GM23338 (cell line): ENCODE measurements at regions not wholly inside any gene's neighbourhood (a gene's known extent, or its start where the extent isn't known, plus 50 kb on each side); places are given as distances from the start of the nearest gene placed in this dataset.

Source experiments
- CREB1 ChIP-seq: fragments of 250-450 bp; sonication (Bioruptor Pico); IDR thresholded peaks from 2 replicates; pipeline ENCODE4 v1.5.0; 2020; ENCODE audit warnings: low read depth, mild to moderate bottlenecking, moderate library complexity
- EZH2 ChIP-seq: fragments of 200-600 bp; sonication (generic); IDR thresholded peaks from one replicate; pipeline ENCODE4 v1.8.0; 2017; ENCODE audit warnings: antibody characterized with exemption, mild to moderate bottlenecking, low read depth; ENCODE audit not compliant: unreplicated experiment
- JUNB ChIP-seq: IDR thresholded peaks from one replicate; pipeline ENCODE4 v1.6.1; 2016; ENCODE audit warnings: antibody characterized with exemption; ENCODE audit not compliant: unreplicated experiment
- POLR2AphosphoS5 ChIP-seq: IDR thresholded peaks from 2 replicates; pipeline ENCODE4 v1.6.1; 2016; ENCODE audit warnings: antibody characterized with exemption, low read depth
- ZNF331 ChIP-seq: fragments of 250-450 bp; sonication (Bioruptor Pico); IDR thresholded peaks from 2 replicates; pipeline ENCODE4 v1.5.0; 2020; ENCODE audit warnings: low read depth, mild to moderate bottlenecking, moderate library complexity
- TF ChIP-seq, protein P1 (sequence below), 2 experiments: fragments of 200-600 bp in 1 of 2; sonication (generic) in 1 of 2; conservative IDR thresholded peaks; 2 replicates each; pipeline versions ENCODE4 v1.5.1 to v1.6.1; 2016 to 2017; ENCODE audit warnings: antibody characterized with exemption in 2 of 2, low read depth in 2 of 2, mild to moderate bottlenecking in 2 of 2, moderate library complexity in 1 of 2
- TF ChIP-seq, protein P2 (sequence below): IDR thresholded peaks from one replicate; pipeline ENCODE4 v1.6.1; 2018; ENCODE audit warnings: antibody characterized with exemption; ENCODE audit not compliant: unreplicated experiment
- TF ChIP-seq, protein P3 (sequence below): IDR thresholded peaks from 2 replicates; pipeline ENCODE4 v1.6.1; 2016; ENCODE audit warnings: antibody characterized with exemption

DNA sequence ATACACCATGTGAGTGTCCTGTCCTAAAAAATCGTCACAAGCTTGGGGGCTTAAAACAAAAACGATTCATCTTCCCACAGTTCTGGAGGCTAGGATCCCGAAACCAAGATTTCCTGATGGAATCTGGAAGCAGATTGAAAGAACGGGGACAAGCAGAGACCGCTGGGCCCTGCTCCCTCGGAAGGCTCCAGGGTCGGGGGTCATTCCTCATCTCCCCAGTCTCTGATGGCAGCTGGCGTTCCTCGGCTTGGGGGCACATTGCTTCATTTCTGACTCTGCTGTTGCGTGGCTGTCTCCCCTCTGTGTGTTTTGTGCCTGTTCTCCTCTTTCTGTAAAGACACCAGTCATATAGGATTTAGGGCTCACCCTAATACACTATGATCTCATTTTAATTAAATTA lies 114.2 kb upstream of the TMPRSS2 start:
- no peak for TF ChIP-seq EZH2
- TF ChIP-seq, protein P1, sequence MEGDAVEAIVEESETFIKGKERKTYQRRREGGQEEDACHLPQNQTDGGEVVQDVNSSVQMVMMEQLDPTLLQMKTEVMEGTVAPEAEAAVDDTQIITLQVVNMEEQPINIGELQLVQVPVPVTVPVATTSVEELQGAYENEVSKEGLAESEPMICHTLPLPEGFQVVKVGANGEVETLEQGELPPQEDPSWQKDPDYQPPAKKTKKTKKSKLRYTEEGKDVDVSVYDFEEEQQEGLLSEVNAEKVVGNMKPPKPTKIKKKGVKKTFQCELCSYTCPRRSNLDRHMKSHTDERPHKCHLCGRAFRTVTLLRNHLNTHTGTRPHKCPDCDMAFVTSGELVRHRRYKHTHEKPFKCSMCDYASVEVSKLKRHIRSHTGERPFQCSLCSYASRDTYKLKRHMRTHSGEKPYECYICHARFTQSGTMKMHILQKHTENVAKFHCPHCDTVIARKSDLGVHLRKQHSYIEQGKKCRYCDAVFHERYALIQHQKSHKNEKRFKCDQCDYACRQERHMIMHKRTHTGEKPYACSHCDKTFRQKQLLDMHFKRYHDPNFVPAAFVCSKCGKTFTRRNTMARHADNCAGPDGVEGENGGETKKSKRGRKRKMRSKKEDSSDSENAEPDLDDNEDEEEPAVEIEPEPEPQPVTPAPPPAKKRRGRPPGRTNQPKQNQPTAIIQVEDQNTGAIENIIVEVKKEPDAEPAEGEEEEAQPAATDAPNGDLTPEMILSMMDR (conservative IDR thresholded peaks at IDR 0.05; ENCODE audit: low read depth in 2 of 2): no peak
- no peak for TF ChIP-seq CREB1
- TF ChIP-seq, protein P2, sequence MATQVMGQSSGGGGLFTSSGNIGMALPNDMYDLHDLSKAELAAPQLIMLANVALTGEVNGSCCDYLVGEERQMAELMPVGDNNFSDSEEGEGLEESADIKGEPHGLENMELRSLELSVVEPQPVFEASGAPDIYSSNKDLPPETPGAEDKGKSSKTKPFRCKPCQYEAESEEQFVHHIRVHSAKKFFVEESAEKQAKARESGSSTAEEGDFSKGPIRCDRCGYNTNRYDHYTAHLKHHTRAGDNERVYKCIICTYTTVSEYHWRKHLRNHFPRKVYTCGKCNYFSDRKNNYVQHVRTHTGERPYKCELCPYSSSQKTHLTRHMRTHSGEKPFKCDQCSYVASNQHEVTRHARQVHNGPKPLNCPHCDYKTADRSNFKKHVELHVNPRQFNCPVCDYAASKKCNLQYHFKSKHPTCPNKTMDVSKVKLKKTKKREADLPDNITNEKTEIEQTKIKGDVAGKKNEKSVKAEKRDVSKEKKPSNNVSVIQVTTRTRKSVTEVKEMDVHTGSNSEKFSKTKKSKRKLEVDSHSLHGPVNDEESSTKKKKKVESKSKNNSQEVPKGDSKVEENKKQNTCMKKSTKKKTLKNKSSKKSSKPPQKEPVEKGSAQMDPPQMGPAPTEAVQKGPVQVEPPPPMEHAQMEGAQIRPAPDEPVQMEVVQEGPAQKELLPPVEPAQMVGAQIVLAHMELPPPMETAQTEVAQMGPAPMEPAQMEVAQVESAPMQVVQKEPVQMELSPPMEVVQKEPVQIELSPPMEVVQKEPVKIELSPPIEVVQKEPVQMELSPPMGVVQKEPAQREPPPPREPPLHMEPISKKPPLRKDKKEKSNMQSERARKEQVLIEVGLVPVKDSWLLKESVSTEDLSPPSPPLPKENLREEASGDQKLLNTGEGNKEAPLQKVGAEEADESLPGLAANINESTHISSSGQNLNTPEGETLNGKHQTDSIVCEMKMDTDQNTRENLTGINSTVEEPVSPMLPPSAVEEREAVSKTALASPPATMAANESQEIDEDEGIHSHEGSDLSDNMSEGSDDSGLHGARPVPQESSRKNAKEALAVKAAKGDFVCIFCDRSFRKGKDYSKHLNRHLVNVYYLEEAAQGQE: no peak
- TF ChIP-seq POLR2AphosphoS5: no peak
- no peak for TF ChIP-seq ZNF331 (CRISPR knock-in tag)
- TF ChIP-seq, protein P3, sequence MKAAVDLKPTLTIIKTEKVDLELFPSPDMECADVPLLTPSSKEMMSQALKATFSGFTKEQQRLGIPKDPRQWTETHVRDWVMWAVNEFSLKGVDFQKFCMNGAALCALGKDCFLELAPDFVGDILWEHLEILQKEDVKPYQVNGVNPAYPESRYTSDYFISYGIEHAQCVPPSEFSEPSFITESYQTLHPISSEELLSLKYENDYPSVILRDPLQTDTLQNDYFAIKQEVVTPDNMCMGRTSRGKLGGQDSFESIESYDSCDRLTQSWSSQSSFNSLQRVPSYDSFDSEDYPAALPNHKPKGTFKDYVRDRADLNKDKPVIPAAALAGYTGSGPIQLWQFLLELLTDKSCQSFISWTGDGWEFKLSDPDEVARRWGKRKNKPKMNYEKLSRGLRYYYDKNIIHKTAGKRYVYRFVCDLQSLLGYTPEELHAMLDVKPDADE: no peak
- TF ChIP-seq JUNB: no peak
